ENCODE measurements at regions not wholly inside any gene's neighbourhood (a gene's known extent, or its start where the extent isn't known, plus 50 kb on each side); places are given as distances from the start of the nearest gene placed in this dataset.

- TF ChIP-seq, protein P1, sequence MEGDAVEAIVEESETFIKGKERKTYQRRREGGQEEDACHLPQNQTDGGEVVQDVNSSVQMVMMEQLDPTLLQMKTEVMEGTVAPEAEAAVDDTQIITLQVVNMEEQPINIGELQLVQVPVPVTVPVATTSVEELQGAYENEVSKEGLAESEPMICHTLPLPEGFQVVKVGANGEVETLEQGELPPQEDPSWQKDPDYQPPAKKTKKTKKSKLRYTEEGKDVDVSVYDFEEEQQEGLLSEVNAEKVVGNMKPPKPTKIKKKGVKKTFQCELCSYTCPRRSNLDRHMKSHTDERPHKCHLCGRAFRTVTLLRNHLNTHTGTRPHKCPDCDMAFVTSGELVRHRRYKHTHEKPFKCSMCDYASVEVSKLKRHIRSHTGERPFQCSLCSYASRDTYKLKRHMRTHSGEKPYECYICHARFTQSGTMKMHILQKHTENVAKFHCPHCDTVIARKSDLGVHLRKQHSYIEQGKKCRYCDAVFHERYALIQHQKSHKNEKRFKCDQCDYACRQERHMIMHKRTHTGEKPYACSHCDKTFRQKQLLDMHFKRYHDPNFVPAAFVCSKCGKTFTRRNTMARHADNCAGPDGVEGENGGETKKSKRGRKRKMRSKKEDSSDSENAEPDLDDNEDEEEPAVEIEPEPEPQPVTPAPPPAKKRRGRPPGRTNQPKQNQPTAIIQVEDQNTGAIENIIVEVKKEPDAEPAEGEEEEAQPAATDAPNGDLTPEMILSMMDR (IDR thresholded peaks at IDR 0.05; ENCODE audit: low read depth, low read length) = no peak
- no peak for TF ChIP-seq EZH2phosphoT487 (IDR thresholded peaks at IDR 0.05; ENCODE audit: low read depth)
- H4K20me1 ChIP-seq (ENCODE audit: insufficient read depth, low read length) = no peaks in the 10 kb centered on the region
- H3K27me3 ChIP-seq (ENCODE audit: low read depth, low read length) = no peaks in the 10 kb centered on the region
- no peak overlapping the region for H3K4me3 ChIP-seq (ENCODE audit: low read length)
- H3K4me1 ChIP-seq (ENCODE audit: low read length) = no peaks in the 10 kb centered on the region
- no peak overlapping the region for H3K4me2 ChIP-seq (ENCODE audit: low read length)
- no peaks in the 10 kb centered on the region for H3K36me3 ChIP-seq (replicated peaks; ENCODE audit: low read depth, low read length)
- no peaks in the 10 kb centered on the region for H3K79me2 ChIP-seq (ENCODE audit: low read length)
- no peak overlapping the region for H2AFZ ChIP-seq (ENCODE audit: low read depth, low read length)
- no peaks in the 10 kb centered on the region for H3K9me3 ChIP-seq (ENCODE audit: insufficient read depth, low read length)
- no peak overlapping the region for H3K27ac ChIP-seq (ENCODE audit: low read length)
- no peak overlapping the region for H3K9ac ChIP-seq (ENCODE audit: low read length)
Observed at GRCh38 chr11:95388086-95388485, 157.1 kb upstream of the SESN3 start.

DNA sequence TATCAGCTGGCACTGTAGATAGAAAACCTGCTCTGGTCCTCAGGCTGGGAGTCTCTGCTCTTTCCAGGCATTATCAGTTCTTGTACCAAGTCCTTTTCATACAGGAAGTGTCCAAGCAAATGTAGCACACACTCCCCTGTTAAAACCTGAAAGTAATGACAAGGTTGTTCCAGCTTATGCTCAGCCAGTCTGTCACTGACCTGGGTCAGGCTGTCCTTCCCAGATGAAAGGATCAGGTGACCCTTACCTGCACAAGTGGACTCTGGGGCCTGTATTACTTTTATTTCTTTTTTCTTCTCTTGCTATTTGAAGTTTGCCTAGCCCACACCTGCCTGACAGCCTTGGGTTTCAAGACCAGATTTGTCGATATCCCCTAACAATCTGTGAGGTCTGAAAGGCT is 156.3 kb upstream of the SESN3 start:
- TF ChIP-seq, protein P1 (IDR thresholded peaks at IDR 0.05; ENCODE audit: low read depth, low read length) = no peak
- TF ChIP-seq EZH2phosphoT487 (IDR thresholded peaks at IDR 0.05; ENCODE audit: low read depth) = no peak
- Histone ChIP-seq H3K9ac (ENCODE audit: low read length) (no peak overlapping the region), H2AFZ (ENCODE audit: low read depth, low read length) (no peak overlapping the region), H3K9me3 (ENCODE audit: insufficient read depth, low read length) (no peaks in the 10 kb centered on the region), H3K4me1 (ENCODE audit: low read length) (no peaks in the 10 kb centered on the region), H3K27ac (ENCODE audit: low read length) (no peak overlapping the region), H3K36me3 (replicated peaks; ENCODE audit: low read depth, low read length) (no peaks in the 10 kb centered on the region), H3K4me3 (ENCODE audit: low read length) (no peak overlapping the region), H3K4me2 (ENCODE audit: low read length) (no peak overlapping the region), H3K27me3 (ENCODE audit: low read depth, low read length) (no peaks in the 10 kb centered on the region), H4K20me1 (ENCODE audit: insufficient read depth, low read length) (no peaks in the 10 kb centered on the region), H3K79me2 (ENCODE audit: low read length) (no peaks in the 10 kb centered on the region)

DNA sequence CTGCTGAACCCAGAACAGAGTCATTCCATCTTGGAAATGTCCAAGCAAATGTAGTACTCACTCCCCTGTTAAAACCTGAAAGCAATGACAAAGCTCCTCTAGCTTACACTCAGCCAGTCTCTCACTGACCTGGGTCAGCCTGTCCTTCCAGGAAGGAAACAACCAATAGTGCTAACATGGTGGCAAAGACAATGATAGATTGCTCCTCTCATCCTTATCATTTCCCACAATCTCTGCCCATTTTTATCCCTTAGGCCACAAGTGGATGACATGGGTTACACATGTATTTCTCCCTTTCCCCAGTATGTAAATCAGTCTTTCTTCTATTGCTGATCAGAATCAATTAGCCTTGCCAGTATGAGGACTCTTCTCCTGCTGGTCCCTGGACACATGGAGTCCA is 154.6 kb upstream of the SESN3 start:
- Histone ChIP-seq H3K4me1 (ENCODE audit: low read length) (no peaks in the 10 kb centered on the region), H4K20me1 (ENCODE audit: insufficient read depth, low read length) (no peaks in the 10 kb centered on the region)
- TF ChIP-seq EZH2phosphoT487 (IDR thresholded peaks at IDR 0.05; ENCODE audit: low read depth) = no peak
- TF ChIP-seq, protein P1 (IDR thresholded peaks at IDR 0.05; ENCODE audit: low read depth, low read length) = no peak

DNA sequence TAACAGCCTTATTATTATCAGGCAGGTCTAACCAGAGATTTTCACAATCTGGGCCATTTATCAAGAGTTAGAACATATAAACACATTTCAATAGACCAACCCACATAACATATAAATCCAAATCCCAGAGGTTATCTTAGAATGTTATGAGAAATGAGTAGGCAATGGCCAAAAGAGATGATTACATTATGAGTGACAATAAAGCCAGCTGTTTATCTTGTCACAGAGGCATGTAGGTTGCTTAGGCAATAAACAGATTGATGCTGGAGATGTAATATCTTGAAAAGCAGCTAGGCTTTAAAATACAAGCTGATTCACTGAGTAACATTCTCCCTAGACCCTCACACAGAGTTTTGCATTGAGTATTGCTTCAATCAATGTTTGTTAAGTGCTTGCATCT is 148.5 kb upstream of the SESN3 start:
- Histone ChIP-seq H3K4me2 (ENCODE audit: low read length) (no peak overlapping the region), H3K4me1 (ENCODE audit: low read length) (no peaks in the 10 kb centered on the region), H3K9me3 (ENCODE audit: insufficient read depth, low read length) (no peaks in the 10 kb centered on the region), H4K20me1 (ENCODE audit: insufficient read depth, low read length) (no peaks in the 10 kb centered on the region), H3K36me3 (replicated peaks; ENCODE audit: low read depth, low read length) (no peaks in the 10 kb centered on the region), H3K79me2 (ENCODE audit: low read length) (no peaks in the 10 kb centered on the region), H3K27me3 (ENCODE audit: low read depth, low read length) (no peaks in the 10 kb centered on the region), H3K9ac (ENCODE audit: low read length) (no peak overlapping the region), H3K4me3 (ENCODE audit: low read length) (no peak overlapping the region), H3K27ac (ENCODE audit: low read length) (no peak overlapping the region), H2AFZ (ENCODE audit: low read depth, low read length) (no peak overlapping the region)
- no peak for TF ChIP-seq EZH2phosphoT487 (IDR thresholded peaks at IDR 0.05; ENCODE audit: low read depth)
- TF ChIP-seq, protein P1 (IDR thresholded peaks at IDR 0.05; ENCODE audit: low read depth, low read length) = no peak

More for the DNA sequence above, 154.6 kb upstream of the SESN3 start:
- Histone ChIP-seq H3K27me3 (ENCODE audit: low read depth, low read length) (no peaks in the 10 kb centered on the region), H3K9me3 (ENCODE audit: insufficient read depth, low read length) (no peaks in the 10 kb centered on the region), H3K27ac (ENCODE audit: low read length) (no peak overlapping the region), H3K4me3 (ENCODE audit: low read length) (no peak overlapping the region), H2AFZ (ENCODE audit: low read depth, low read length) (no peak overlapping the region), H3K4me2 (ENCODE audit: low read length) (no peak overlapping the region), H3K36me3 (replicated peaks; ENCODE audit: low read depth, low read length) (no peaks in the 10 kb centered on the region), H3K9ac (ENCODE audit: low read length) (no peak overlapping the region), H3K79me2 (ENCODE audit: low read length) (no peaks in the 10 kb centered on the region)

Measured in OCI-LY3 (cell line).